SK-N-SH (cell line): ENCODE measurements at regions not wholly inside any gene's neighbourhood (a gene's known extent, or its start where the extent isn't known, plus 50 kb on each side); places are given as distances from the start of the nearest gene placed in this dataset.

Source experiments
- EP300 ChIP-seq, 2 experiments: IDR thresholded peaks; 2 replicates each; pipeline versions ENCODE4 v1.4.0 to v1.6.1; 2012; ENCODE audit warnings: borderline replicate concordance in 1 of 2, low read depth in 1 of 2, low read length in 1 of 2
- MAX ChIP-seq: IDR thresholded peaks from 2 replicates; pipeline ENCODE4 v1.4.0; 2012; ENCODE audit warnings: low read depth
- MXI1 ChIP-seq: IDR thresholded peaks from 2 replicates; pipeline ENCODE4 v1.6.1; 2012; ENCODE audit warnings: mild to moderate bottlenecking, low read depth, low read length, improper control_type of control experiment
- POLR2AphosphoS5 ChIP-seq: IDR thresholded peaks from 2 replicates; pipeline ENCODE4 v1.6.1; 2012; ENCODE audit warnings: low read depth, low read length
- REST ChIP-seq: IDR thresholded peaks from 2 replicates; pipeline ENCODE4 v1.6.1; 2012; ENCODE audit warnings: mild to moderate bottlenecking, low read depth, low read length, moderate library complexity
- TAF1 ChIP-seq: IDR thresholded peaks from 2 replicates; pipeline ENCODE4 v1.6.1; 2012; ENCODE audit warnings: low read depth, mild to moderate bottlenecking, low read length, moderate library complexity, borderline replicate concordance
- ZBTB33 ChIP-seq: IDR thresholded peaks from 2 replicates; pipeline ENCODE4 v1.4.0; 2012; ENCODE audit warnings: low read depth, borderline replicate concordance
- TF ChIP-seq, protein P1 (sequence below): fragments of 200-600 bp; sonication (generic); IDR thresholded peaks from 2 replicates; pipeline ENCODE4 v1.6.1; 2017; ENCODE audit warnings: antibody characterized with exemption, mild to moderate bottlenecking, moderate library complexity

GRCh38 chr2:187855689-187856088 is 301.5 kb upstream of the TFPI start:
- TF ChIP-seq, protein P1, sequence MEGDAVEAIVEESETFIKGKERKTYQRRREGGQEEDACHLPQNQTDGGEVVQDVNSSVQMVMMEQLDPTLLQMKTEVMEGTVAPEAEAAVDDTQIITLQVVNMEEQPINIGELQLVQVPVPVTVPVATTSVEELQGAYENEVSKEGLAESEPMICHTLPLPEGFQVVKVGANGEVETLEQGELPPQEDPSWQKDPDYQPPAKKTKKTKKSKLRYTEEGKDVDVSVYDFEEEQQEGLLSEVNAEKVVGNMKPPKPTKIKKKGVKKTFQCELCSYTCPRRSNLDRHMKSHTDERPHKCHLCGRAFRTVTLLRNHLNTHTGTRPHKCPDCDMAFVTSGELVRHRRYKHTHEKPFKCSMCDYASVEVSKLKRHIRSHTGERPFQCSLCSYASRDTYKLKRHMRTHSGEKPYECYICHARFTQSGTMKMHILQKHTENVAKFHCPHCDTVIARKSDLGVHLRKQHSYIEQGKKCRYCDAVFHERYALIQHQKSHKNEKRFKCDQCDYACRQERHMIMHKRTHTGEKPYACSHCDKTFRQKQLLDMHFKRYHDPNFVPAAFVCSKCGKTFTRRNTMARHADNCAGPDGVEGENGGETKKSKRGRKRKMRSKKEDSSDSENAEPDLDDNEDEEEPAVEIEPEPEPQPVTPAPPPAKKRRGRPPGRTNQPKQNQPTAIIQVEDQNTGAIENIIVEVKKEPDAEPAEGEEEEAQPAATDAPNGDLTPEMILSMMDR: no peak
- TF ChIP-seq REST: no peak
- no peak for TF ChIP-seq ZBTB33
- no peak for TF ChIP-seq POLR2AphosphoS5
- TF ChIP-seq MAX: no peak
- no peak for TF ChIP-seq MXI1
- TF ChIP-seq EP300 (IDR thresholded peaks at IDR 0.05; ENCODE audit: borderline replicate concordance in 1 of 2, low read depth in 1 of 2, low read length in 1 of 2): no peak
- TF ChIP-seq TAF1: no peak
